Activated CD8-positive, alpha-beta T cell treated with anti-CD3 and anti-CD28 coated beads for 36 hours (primary cell): ENCODE measurements at regions not wholly inside any gene's neighbourhood (a gene's known extent, or its start where the extent isn't known, plus 50 kb on each side); places are given as distances from the start of the nearest gene placed in this dataset.

Source experiments
- ATAC-seq: fragments of 200-7000 bp; cut with Tn5 transposase; one replicate; pipeline ENCODE4 v1.10.0; 2021; ENCODE audit warnings: mild to moderate bottlenecking, moderate library complexity
- CTCF ChIA-PET: fragments of 350-600 bp; sonication (Branson Sonifier 250); formaldehyde crosslinking; loops from one replicate; lab custom pipeline; 2021; ENCODE audit warnings: antibody characterized with exemption; lab: Charles Lee
- POLR2A ChIA-PET: fragments of 350-600 bp; sonication (Branson Sonifier 250); formaldehyde crosslinking; loops from one replicate; lab custom pipeline; 2021; ENCODE audit warnings: antibody characterized with exemption; lab: Charles Lee
- DNase-seq: peaks from one replicate; pipeline ENCODE4 v3.0.0-alpha.2; 2020
- H3K27ac Mint-ChIP-seq: one replicate; pipeline ENCODE4 v1.8.0; 2021; ENCODE audit warnings: mild to moderate bottlenecking, mixed read lengths
- H3K27me3 Mint-ChIP-seq: one replicate; pipeline ENCODE4 v1.8.0; 2021; ENCODE audit warnings: mixed read lengths
- H3K36me3 Mint-ChIP-seq: one replicate; pipeline ENCODE4 v1.8.0; 2021; ENCODE audit warnings: low read depth, mixed read lengths
- H3K4me1 Mint-ChIP-seq: one replicate; pipeline ENCODE4 v1.8.0; 2021; ENCODE audit warnings: low read depth, mixed read lengths
- H3K4me3 Mint-ChIP-seq: one replicate; pipeline ENCODE4 v1.8.0; 2021; ENCODE audit warnings: mild to moderate bottlenecking, moderate library complexity, mixed read lengths
- H3K9me3 Mint-ChIP-seq: one replicate; pipeline ENCODE4 v1.8.0; 2021; ENCODE audit warnings: mixed read lengths
- CTCF ChIP-seq: fragments of 200-600 bp; IDR thresholded peaks from one replicate; pipeline ENCODE4 v1.8.0; 2022; ENCODE audit warnings: antibody characterized with exemption, mild to moderate bottlenecking
- intact Hi-C: fragments of 100-400 bp; cut with micrococcal nuclease; formaldehyde crosslinking; loops from one replicate; pipeline ENCODE4 v1.10.0; 2022

- Mint-ChIP-seq H3K9me3 (peaks cover 4% of the 10 kb centered on the region), H3K4me3 (no peak overlapping the region), H3K4me1 (no peaks in the 10 kb centered on the region), H3K36me3 (no peaks in the 10 kb centered on the region), H3K27me3 (no peaks in the 10 kb centered on the region), H3K27ac (no peak overlapping the region)
- no peak for TF ChIP-seq CTCF
- POLR2A ChIA-PET, result no interaction called here
- intact Hi-C loops, result no loop called here
- ATAC-seq (no peak), DNase-seq (no peak)
- CTCF ChIA-PET, result no interaction called here
Measured at GRCh38 chr16:51429041-51429440, 278.0 kb upstream of the SALL1 start.

- CTCF ChIA-PET, result no interaction called here
- intact Hi-C loops, result no loop called here
- Mint-ChIP-seq H3K9me3 (peaks cover 9% of the 10 kb centered on the region), H3K4me3 (no peak overlapping the region), H3K27me3 (no peaks in the 10 kb centered on the region), H3K27ac (no peak overlapping the region), H3K36me3 (no peaks in the 10 kb centered on the region), H3K4me1 (no peaks in the 10 kb centered on the region)
- POLR2A ChIA-PET, result no interaction called here
- ATAC-seq (no peak), DNase-seq (no peak)
- TF ChIP-seq CTCF, result no peak
Measured at GRCh38 chr16:51427085-51427484, 276.0 kb upstream of the SALL1 start.

GRCh38 chr16:51426276-51426675 is 275.2 kb upstream of the SALL1 start:
- ATAC-seq (no peak), DNase-seq (no peak)
- no peak for TF ChIP-seq CTCF
- peaks cover 9% of the 10 kb centered on the region for H3K9me3 Mint-ChIP-seq
- H3K4me1 Mint-ChIP-seq, result no peaks in the 10 kb centered on the region
- H3K27ac Mint-ChIP-seq, result no peak overlapping the region
- POLR2A ChIA-PET, result no interaction called here
- CTCF ChIA-PET, result no interaction called here
- no peak overlapping the region for H3K4me3 Mint-ChIP-seq
- no peaks in the 10 kb centered on the region for H3K36me3 Mint-ChIP-seq
- intact Hi-C loops, result no loop called here
- no peaks in the 10 kb centered on the region for H3K27me3 Mint-ChIP-seq

DNA sequence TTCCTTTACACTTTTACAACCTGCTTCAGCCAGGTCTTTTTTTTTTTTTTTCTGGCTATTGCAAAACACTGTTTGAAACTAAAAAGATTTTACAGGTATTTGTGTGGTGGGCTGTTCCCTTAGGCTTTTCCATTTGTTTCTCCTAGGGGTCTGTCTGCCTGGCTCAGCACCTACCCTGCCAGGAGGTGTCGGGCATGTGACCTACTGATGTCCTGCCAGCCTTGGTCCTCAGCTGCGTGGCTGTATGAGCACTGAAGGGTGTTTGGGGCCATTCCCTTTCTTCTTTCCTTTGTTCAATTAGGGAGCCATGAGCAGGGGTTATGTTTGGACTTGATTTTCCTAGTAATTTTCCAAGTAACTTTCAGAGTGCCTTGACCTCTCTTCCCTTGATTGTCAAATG is 269.2 kb upstream of the SALL1 start:
- DNase-seq, result no peak
- ChIA-PET CTCF (no interaction called here), POLR2A (no interaction called here)
- no peak for ATAC-seq
- TF ChIP-seq CTCF, result no peak
- Mint-ChIP-seq H3K36me3 (no peaks in the 10 kb centered on the region), H3K27me3 (no peaks in the 10 kb centered on the region), H3K9me3 (peaks cover 6% of the 10 kb centered on the region), H3K4me3 (no peak overlapping the region), H3K4me1 (no peaks in the 10 kb centered on the region), H3K27ac (no peak overlapping the region)
- intact Hi-C loops, result no loop called here

DNA sequence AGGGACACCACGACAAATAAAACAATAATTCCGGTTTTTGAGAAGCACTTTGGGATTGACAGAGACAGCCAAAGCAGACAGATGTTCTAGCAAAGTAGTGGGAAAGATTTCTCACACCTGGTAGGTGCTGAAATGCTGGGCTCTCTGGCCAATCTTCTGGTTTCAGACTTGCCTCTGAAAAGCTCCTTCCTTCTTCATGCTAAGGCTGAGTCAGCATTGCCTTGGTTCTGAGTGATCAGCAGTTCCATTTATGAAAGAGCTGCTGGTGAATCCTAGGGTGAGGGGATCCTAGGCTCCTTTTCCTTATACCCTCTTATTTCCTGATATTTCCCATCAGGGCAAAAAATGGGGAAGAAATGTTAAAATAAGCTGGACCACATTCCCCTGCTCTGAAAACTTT is 268.7 kb upstream of the SALL1 start:
- no peaks in the 10 kb centered on the region for H3K36me3 Mint-ChIP-seq
- intact Hi-C loops, result no loop called here
- POLR2A ChIA-PET, result no interaction called here

More for the DNA sequence above, 268.7 kb upstream of the SALL1 start:
- H3K4me3 Mint-ChIP-seq, result no peak overlapping the region
- no peaks in the 10 kb centered on the region for H3K27me3 Mint-ChIP-seq
- TF ChIP-seq CTCF, result no peak
- H3K27ac Mint-ChIP-seq, result no peak overlapping the region
- no peaks in the 10 kb centered on the region for H3K4me1 Mint-ChIP-seq
- ATAC-seq, result no peak
- DNase-seq, result no peak
- CTCF ChIA-PET, result no interaction called here
- peaks cover 6% of the 10 kb centered on the region for H3K9me3 Mint-ChIP-seq
